ENCODE measurements at regions not wholly inside any gene's neighbourhood (a gene's known extent, or its start where the extent isn't known, plus 50 kb on each side); places are given as distances from the start of the nearest gene placed in this dataset.
A peak's percentile ranks its signal among the peaks of the same experiment; 100 is the strongest.

- no peak for DNase-seq
These were observed 188.0 kb upstream of the PGRMC2 start for GRCh38 chr4:128475597-128475996.

- DNase-seq, result no peak
These were observed 184.0 kb upstream of the PGRMC2 start for GRCh38 chr4:128471576-128471975.

GRCh38 chr4:128470492-128471053, 183.0 kb upstream of the PGRMC2 start:
- DNase-seq, result no peak

GRCh38 chr4:128468123-128468989, 180.7 kb upstream of the PGRMC2 start:
- DNase-seq, result no peak

GRCh38 chr4:128465523-128465922, 177.9 kb upstream of the PGRMC2 start:
- DNase-seq, result no peak

GRCh38 chr4:128463006-128463405, 175.4 kb upstream of the PGRMC2 start:
- DNase-seq, result no peak

GRCh38 chr4:128462103-128462783, 174.6 kb upstream of the PGRMC2 start:
- no peak for DNase-seq

GRCh38 chr4:128461291-128462102, 173.9 kb upstream of the PGRMC2 start:
- DNase-seq, result no peak

GRCh38 chr4:128459547-128459946, 171.9 kb upstream of the PGRMC2 start:
- no peak for DNase-seq

GRCh38 chr4:128458816-128459215, 171.2 kb upstream of the PGRMC2 start:
- DNase-seq, result no peak

GRCh38 chr4:128457726-128458125, 170.1 kb upstream of the PGRMC2 start:
- DNase-seq, result no peak

GRCh38 chr4:128456171-128456570, 168.6 kb upstream of the PGRMC2 start:
- DNase-seq, result no peak

GRCh38 chr4:128455480-128455879, 167.9 kb upstream of the PGRMC2 start:
- DNase-seq, result no peak

GRCh38 chr4:128454881-128455280, 167.3 kb upstream of the PGRMC2 start:
- no peak for DNase-seq

GRCh38 chr4:128454281-128454871, 166.8 kb upstream of the PGRMC2 start:
- DNase-seq, result peak; percentile 25

- DNase-seq, result no peak
These were observed 164.8 kb upstream of the PGRMC2 start for GRCh38 chr4:128452415-128452814.

- DNase-seq, result no peak
These were observed 163.8 kb upstream of the PGRMC2 start for GRCh38 chr4:128451270-128451905.

- DNase-seq, result no peak
These were observed 162.9 kb upstream of the PGRMC2 start for GRCh38 chr4:128450326-128451120.

GRCh38 chr4:128449251-128449650, 161.6 kb upstream of the PGRMC2 start:
- no peak for DNase-seq

- no peak for DNase-seq
These were observed 157.1 kb upstream of the PGRMC2 start for GRCh38 chr4:128444544-128445302.

Data from T-helper 9 cell (primary cell).